Activated CD4-positive, alpha-beta memory T cell treated with anti-CD3 and anti-CD28 coated beads for 36 hours (primary cell): ENCODE measurements at regions not wholly inside any gene's neighbourhood (a gene's known extent, or its start where the extent isn't known, plus 50 kb on each side); places are given as distances from the start of the nearest gene placed in this dataset.

Source experiments
- CTCF ChIA-PET: fragments of 350-600 bp; sonication (Branson Sonifier 250); formaldehyde crosslinking; loops from one replicate; lab custom pipeline; 2021; ENCODE audit warnings: antibody characterized with exemption, inconsistent platforms; lab: Charles Lee
- POLR2A ChIA-PET: fragments of 350-600 bp; sonication (Branson Sonifier 250); formaldehyde crosslinking; loops from one replicate; lab custom pipeline; 2021; ENCODE audit warnings: antibody characterized with exemption; lab: Charles Lee
- DNase-seq: peaks from one replicate; pipeline ENCODE4 v3.0.0-alpha.2; 2020
- H3K27ac Mint-ChIP-seq: one replicate; pipeline ENCODE4 v1.8.0; 2021; ENCODE audit warnings: mixed read lengths
- H3K27me3 Mint-ChIP-seq: one replicate; pipeline ENCODE4 v1.8.0; 2021; ENCODE audit warnings: mixed read lengths
- H3K36me3 Mint-ChIP-seq: one replicate; pipeline ENCODE4 v1.8.0; 2021; ENCODE audit warnings: mixed read lengths
- H3K4me1 Mint-ChIP-seq: one replicate; pipeline ENCODE4 v1.8.0; 2021; ENCODE audit warnings: low read depth, mixed read lengths
- H3K4me3 Mint-ChIP-seq: one replicate; pipeline ENCODE4 v1.8.0; 2021; ENCODE audit warnings: mild to moderate bottlenecking, mixed read lengths
- H3K9me3 Mint-ChIP-seq: one replicate; pipeline ENCODE4 v1.8.0; 2021; ENCODE audit warnings: mixed read lengths
- intact Hi-C: fragments of 100-400 bp; cut with micrococcal nuclease; formaldehyde crosslinking; loops from one replicate; pipeline ENCODE4 v1.15.1; 2023

- DNase-seq: no peak
- CTCF ChIA-PET: no interaction called here
- intact Hi-C loops: loop anchor here (5.0 kb wide), 1 partner anchor 112 kb away; no protein-coding TSS in a partner anchor
- Mint-ChIP-seq H3K4me3 (no peak overlapping the region), H3K36me3 (peaks cover 3% of the 10 kb centered on the region), H3K27ac (no peak overlapping the region), H3K9me3 (peaks cover 12% of the 10 kb centered on the region), H3K27me3 (no peaks in the 10 kb centered on the region), H3K4me1 (peaks cover 41% of the 10 kb centered on the region)
- POLR2A ChIA-PET: interaction anchor here (0.5 kb wide), 1 partner anchor 410 kb away, joined by 3 read pairs; no protein-coding TSS in a partner anchor
Observed at GRCh38 chr6:110534731-110535492, 58.5 kb upstream of the SLC22A16 start.

GRCh38 chr6:110532431-110532830 is 56.0 kb upstream of the SLC22A16 start:
- ChIA-PET POLR2A (no interaction called here), CTCF (interaction anchor here (1.2 kb wide), 1 partner anchor 417 kb away, joined by 5 read pairs; no protein-coding TSS in a partner anchor)
- Mint-ChIP-seq H3K27me3 (no peaks in the 10 kb centered on the region), H3K4me3 (no peak overlapping the region), H3K9me3 (no peaks in the 10 kb centered on the region), H3K4me1 (peaks cover 32% of the 10 kb centered on the region), H3K27ac (no peak overlapping the region), H3K36me3 (no peaks in the 10 kb centered on the region)
- intact Hi-C loops: no loop called here
- DNase-seq: no peak

- Mint-ChIP-seq H3K4me1 (peaks cover 15% of the 10 kb centered on the region), H3K36me3 (no peaks in the 10 kb centered on the region), H3K27me3 (no peaks in the 10 kb centered on the region), H3K27ac (no peak overlapping the region), H3K9me3 (no peaks in the 10 kb centered on the region), H3K4me3 (no peak overlapping the region)
- POLR2A ChIA-PET: no interaction called here
- intact Hi-C loops: no loop called here
- DNase-seq: peak; percentile 28
- CTCF ChIA-PET: interaction anchor here (0.8 to 1.4 kb wide), 2 partner anchors 416 to 480 kb away, joined by 3 read pairs; no protein-coding TSS in a partner anchor
Observed at GRCh38 chr6:110530671-110531070, 54.3 kb upstream of the SLC22A16 start.

- POLR2A ChIA-PET: no interaction called here
- intact Hi-C loops: loop anchor here (2.0 to 5.0 kb wide), 4 partner anchors 61 to 682 kb away; no protein-coding TSS in a partner anchor
Observed at GRCh38 chr6:110529907-110530306, 53.5 kb upstream of the SLC22A16 start.

GRCh38 chr6:110529355-110529754 is 52.9 kb upstream of the SLC22A16 start:
- peaks cover 6% of the 10 kb centered on the region for H3K4me1 Mint-ChIP-seq
- no peaks in the 10 kb centered on the region for H3K36me3 Mint-ChIP-seq
- H3K9me3 Mint-ChIP-seq: no peaks in the 10 kb centered on the region

More at GRCh38 chr6:110529907-110530306, 53.5 kb upstream of the SLC22A16 start:
- DNase-seq: no peak
- no peaks in the 10 kb centered on the region for H3K27me3 Mint-ChIP-seq
- no peaks in the 10 kb centered on the region for H3K9me3 Mint-ChIP-seq
- H3K27ac Mint-ChIP-seq: no peak overlapping the region
- CTCF ChIA-PET: interaction anchor here (0.8 to 1.9 kb wide), 5 partner anchors 94 to 481 kb away, joined by 3 to 7 read pairs (median 3); no protein-coding TSS in a partner anchor
- no peaks in the 10 kb centered on the region for H3K36me3 Mint-ChIP-seq
- H3K4me1 Mint-ChIP-seq: peaks cover 12% of the 10 kb centered on the region
- no peak overlapping the region for H3K4me3 Mint-ChIP-seq

GRCh38 chr6:110528930-110529325 is 52.5 kb upstream of the SLC22A16 start:
- Mint-ChIP-seq H3K4me3 (no peak overlapping the region), H3K4me1 (peaks cover 4% of the 10 kb centered on the region), H3K27ac (no peak overlapping the region), H3K36me3 (no peaks in the 10 kb centered on the region), H3K9me3 (no peaks in the 10 kb centered on the region), H3K27me3 (no peaks in the 10 kb centered on the region)
- POLR2A ChIA-PET: interaction anchor here (0.7 kb wide), 1 partner anchor 346 kb away, joined by 3 read pairs; the partner anchor contains the start of gene AMD1
- intact Hi-C loops: loop anchor here (1.0 to 5.0 kb wide), 9 partner anchors 62 to 683 kb away; partner anchors contain the start of gene RPF2
- CTCF ChIA-PET: interaction anchor here (0.6 to 2.2 kb wide), 31 partner anchors 8 to 730 kb away, joined by 3 to 8 read pairs (median 4); partner anchors contain the start of genes AMD1 and GTF3C6
- DNase-seq: no peak

More at GRCh38 chr6:110529355-110529754, 52.9 kb upstream of the SLC22A16 start:
- Mint-ChIP-seq H3K27ac (no peak overlapping the region), H3K27me3 (no peaks in the 10 kb centered on the region), H3K4me3 (no peak overlapping the region)
- ChIA-PET POLR2A (no interaction called here), CTCF (interaction anchor here (0.8 to 1.9 kb wide), 13 partner anchors 94 to 730 kb away, joined by 3 to 8 read pairs (median 4); partner anchors contain the start of gene AMD1)
- DNase-seq: no peak
- intact Hi-C loops: loop anchor here (2.0 to 5.0 kb wide), 4 partner anchors 61 to 683 kb away; no protein-coding TSS in a partner anchor

- Mint-ChIP-seq H3K27me3 (no peaks in the 10 kb centered on the region), H3K4me1 (peaks cover 4% of the 10 kb centered on the region), H3K4me3 (no peak overlapping the region), H3K9me3 (no peaks in the 10 kb centered on the region), H3K36me3 (no peaks in the 10 kb centered on the region), H3K27ac (no peak overlapping the region)
- POLR2A ChIA-PET: interaction anchor here (0.7 to 0.8 kb wide), 2 partner anchors 287 to 346 kb away, joined by 3 read pairs; partner anchors contain the start of genes AMD1 and CDK19
- CTCF ChIA-PET: interaction anchor here (0.6 to 2.2 kb wide), 35 partner anchors 9 to 731 kb away, joined by 3 to 8 read pairs (median 4); partner anchors contain the start of genes AMD1 and GTF3C6
- intact Hi-C loops: loop anchor here (1.0 to 5.0 kb wide), 9 partner anchors 62 to 684 kb away; partner anchors contain the start of gene RPF2
- peak; percentile 57 for DNase-seq
Observed at GRCh38 chr6:110528101-110528929, 51.9 kb upstream of the SLC22A16 start.

GRCh38 chr6:110527516-110527915 is 51.1 kb upstream of the SLC22A16 start:
- Mint-ChIP-seq H3K4me3 (no peak overlapping the region), H3K9me3 (no peaks in the 10 kb centered on the region), H3K4me1 (peaks cover 4% of the 10 kb centered on the region), H3K36me3 (no peaks in the 10 kb centered on the region), H3K27ac (no peak overlapping the region), H3K27me3 (no peaks in the 10 kb centered on the region)
- no peak for DNase-seq
- intact Hi-C loops: loop anchor here (5.0 kb wide), 2 partner anchors 350 to 685 kb away; no protein-coding TSS in a partner anchor
- ChIA-PET CTCF (interaction anchor here (0.7 to 2.2 kb wide), 13 partner anchors 10 to 431 kb away, joined by 3 to 8 read pairs (median 4); partner anchors contain the start of genes AMD1 and GTF3C6), POLR2A (interaction anchor here (0.6 kb wide), 1 partner anchor 420 kb away, joined by 5 read pairs; no protein-coding TSS in a partner anchor)

- H3K27me3 Mint-ChIP-seq: no peaks in the 10 kb centered on the region
Observed at GRCh38 chr6:110526726-110527125, 50.3 kb upstream of the SLC22A16 start.

More at GRCh38 chr6:110526726-110527125, 50.3 kb upstream of the SLC22A16 start:
- Mint-ChIP-seq H3K27ac (no peak overlapping the region), H3K4me1 (peaks cover 4% of the 10 kb centered on the region), H3K36me3 (no peaks in the 10 kb centered on the region), H3K9me3 (no peaks in the 10 kb centered on the region), H3K4me3 (no peak overlapping the region)
- DNase-seq: no peak
- intact Hi-C loops: loop anchor here (5.0 kb wide), 2 partner anchors 351 to 686 kb away; no protein-coding TSS in a partner anchor
- ChIA-PET CTCF (interaction anchor here (0.9 to 2.2 kb wide), 5 partner anchors 10 to 423 kb away, joined by 3 to 8 read pairs (median 3); no protein-coding TSS in a partner anchor), POLR2A (interaction anchor here (0.6 kb wide), 1 partner anchor 421 kb away, joined by 5 read pairs; no protein-coding TSS in a partner anchor)
